Adrenal gland (tissue), 9 donors: ENCODE measurements at regions not wholly inside any gene's neighbourhood (a gene's known extent, or its start where the extent isn't known, plus 50 kb on each side); places are given as distances from the start of the nearest gene placed in this dataset.
"Not testable (repeated sequence)": the region's sequence is repeated elsewhere in the genome, so short reads cannot be mapped to it uniquely, and the experiment has no call there.

Experiments
- DNase-seq, 7 donors: peaks; one replicate each; pipeline ENCODE4 v3.0.0-alpha.2; 2019 to 2020
- H3K27ac ChIP-seq, 5 donors: fragments of 200-600 bp; sonication (generic) in 4 of 5; 1 replicate in 3 of 5; 2 replicates in 2 of 5; pipeline versions ENCODE4 v1.5.1 to v1.8.0; 2016 to 2020; ENCODE audit warnings: mild to moderate bottlenecking in 1 of 5
- H3K27me3 ChIP-seq: fragments of 200-600 bp; 2 replicates; pipeline ENCODE4 v1.8.0; 2021
- H3K36me3 ChIP-seq, 2 donors: fragments of 200-600 bp; replicated peaks in 1 of 2; 1 replicate in 1 of 2; 2 replicates in 1 of 2; pipeline versions ENCODE4 v1.5.1 to v1.8.0; 2018 to 2022
- H3K4me1 ChIP-seq, 2 donors: fragments of 200-600 bp; replicated peaks in 1 of 2; 1 replicate in 1 of 2; 2 replicates in 1 of 2; pipeline versions ENCODE4 v1.5.1 to v1.8.0; 2018 to 2021
- H3K4me3 ChIP-seq, 4 donors: fragments of 200-600 bp; sonication (generic) in 3 of 4; one replicate each; pipeline ENCODE4 v1.5.1; 2016 to 2018
- H3K9me3 ChIP-seq, 3 donors: fragments of 200-600 bp; sonication (generic) in 1 of 3; replicated peaks in 1 of 3; 1 replicate in 2 of 3; 2 replicates in 1 of 3; pipeline versions ENCODE4 v1.5.1 to v1.8.0; 2016 to 2021
- POLR2A ChIP-seq, 2 donors: fragments of 450-650 bp; IDR thresholded peaks; one replicate each; pipeline ENCODE4 v1.6.1; 2017; ENCODE audit warnings: antibody characterized with exemption in 2 of 2, mild to moderate bottlenecking in 2 of 2, moderate library complexity in 1 of 2
- WGBS, 4 donors: extraction: QIAGEN DNeasy Blood & Tissue Kit in 2 of 4; methylation state at CpG; one replicate each; pipeline versions ENCODE4 v1.1.5 to v1.1.7; 2013 to 2017; 5-methylcytosine and 5-hydroxymethylcytosine counted together
- intact Hi-C, 2 donors: fragments of 100-400 bp; cut with DNase I; formaldehyde crosslinking; loops; one replicate each; pipeline versions ENCODE4 v1.14.1 to v1.15.0; 2022 to 2023
- TF ChIP-seq, protein P1 (sequence below), 6 experiments: fragments of 450-650 bp in 4 of 6; fragments of 200-600 bp in 2 of 6; sonication (generic) in 1 of 6; IDR thresholded peaks; 1 replicate in 5 of 6; 2 replicates in 1 of 6; pipeline versions ENCODE4 v1.5.1 to v1.8.0; 2016 to 2021; ENCODE audit warnings: antibody characterized with exemption in 6 of 6, mild to moderate bottlenecking in 2 of 6, moderate library complexity in 1 of 6
- donor health status: healthy with polysubstance abuse.
- donor health status: Bipolar disorder and iron deficiency.
- donor health status: DM: yes; HTN: yes; CAD: no.
- donor health status: DM: no; HTN: no; CAD: no.
- donor health status: DM: no; HTN: no; CAD: no.

DNA sequence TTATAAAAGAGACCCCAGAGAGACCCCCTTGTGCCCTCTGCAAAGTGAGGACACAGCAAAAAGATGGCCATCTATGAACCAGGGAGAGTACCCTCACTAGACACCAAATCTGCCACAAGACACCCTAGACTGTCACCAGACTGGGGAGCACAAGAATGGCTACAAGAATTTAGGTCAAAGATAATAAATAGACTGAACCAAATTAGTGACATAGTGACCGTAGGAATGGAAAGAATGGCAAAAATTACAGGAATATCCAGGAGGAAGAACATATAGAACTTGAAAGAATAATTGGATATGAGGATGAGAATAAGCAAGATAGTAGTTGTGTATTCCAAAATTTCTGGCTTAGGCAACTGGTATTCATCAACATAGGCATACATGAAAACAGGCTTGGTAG, 235.0 kb downstream of the NNT start:
- H3K9me3 ChIP-seq = no peaks in the 10 kb centered on the region

DNA sequence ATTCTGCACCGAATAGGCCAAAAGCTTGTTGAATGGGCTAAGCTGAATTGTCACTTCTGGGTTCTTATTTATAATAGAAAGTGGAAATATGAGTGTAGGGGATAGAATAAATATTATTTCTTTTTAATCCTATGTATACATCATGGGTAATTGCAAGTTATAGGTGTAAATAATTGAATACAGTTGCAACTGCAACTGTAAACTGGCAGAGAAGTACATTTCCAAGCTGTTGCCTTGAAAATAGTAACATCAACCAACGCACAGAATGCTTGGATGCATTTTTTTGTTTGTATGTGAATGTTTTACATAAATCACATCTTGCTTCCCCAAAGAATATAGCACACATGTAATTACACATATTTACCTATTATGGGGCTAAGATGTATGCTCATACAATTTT, 234.1 kb downstream of the NNT start:
- intact Hi-C loops = no loop called here
- Histone ChIP-seq H3K4me3 (no peak overlapping the region), H3K4me1 (no peaks in the 10 kb centered on the region), H3K27ac (no peak overlapping the region), H3K9me3 (no peaks in the 10 kb centered on the region), H3K36me3 (no peaks in the 10 kb centered on the region), H3K27me3 (no peaks in the 10 kb centered on the region)
- 66 to 83% (median 73%) methylated on average over 2 of the region's 2 CpGs for WGBS, 4 donors
- TF ChIP-seq POLR2A (IDR thresholded peaks at IDR 0.05) = no peak
- TF ChIP-seq, protein P1, sequence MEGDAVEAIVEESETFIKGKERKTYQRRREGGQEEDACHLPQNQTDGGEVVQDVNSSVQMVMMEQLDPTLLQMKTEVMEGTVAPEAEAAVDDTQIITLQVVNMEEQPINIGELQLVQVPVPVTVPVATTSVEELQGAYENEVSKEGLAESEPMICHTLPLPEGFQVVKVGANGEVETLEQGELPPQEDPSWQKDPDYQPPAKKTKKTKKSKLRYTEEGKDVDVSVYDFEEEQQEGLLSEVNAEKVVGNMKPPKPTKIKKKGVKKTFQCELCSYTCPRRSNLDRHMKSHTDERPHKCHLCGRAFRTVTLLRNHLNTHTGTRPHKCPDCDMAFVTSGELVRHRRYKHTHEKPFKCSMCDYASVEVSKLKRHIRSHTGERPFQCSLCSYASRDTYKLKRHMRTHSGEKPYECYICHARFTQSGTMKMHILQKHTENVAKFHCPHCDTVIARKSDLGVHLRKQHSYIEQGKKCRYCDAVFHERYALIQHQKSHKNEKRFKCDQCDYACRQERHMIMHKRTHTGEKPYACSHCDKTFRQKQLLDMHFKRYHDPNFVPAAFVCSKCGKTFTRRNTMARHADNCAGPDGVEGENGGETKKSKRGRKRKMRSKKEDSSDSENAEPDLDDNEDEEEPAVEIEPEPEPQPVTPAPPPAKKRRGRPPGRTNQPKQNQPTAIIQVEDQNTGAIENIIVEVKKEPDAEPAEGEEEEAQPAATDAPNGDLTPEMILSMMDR (IDR thresholded peaks at IDR 0.05) = no peak
- no peak for DNase-seq

More for the DNA sequence above, 235.0 kb downstream of the NNT start:
- Histone ChIP-seq H3K36me3 (no peaks in the 10 kb centered on the region), H3K27me3 (no peaks in the 10 kb centered on the region), H3K27ac (no peak overlapping the region), H3K4me3 (no peak overlapping the region), H3K4me1 (no peaks in the 10 kb centered on the region)
- intact Hi-C loops = no loop called here
- TF ChIP-seq, protein P1 (IDR thresholded peaks at IDR 0.05) = no peak
- no peak for TF ChIP-seq POLR2A (IDR thresholded peaks at IDR 0.05)
- DNase-seq = no peak
- WGBS, 4 donors = 58 to 83% (median 78%) methylated on average over 1 of the region's 1 CpG

DNA sequence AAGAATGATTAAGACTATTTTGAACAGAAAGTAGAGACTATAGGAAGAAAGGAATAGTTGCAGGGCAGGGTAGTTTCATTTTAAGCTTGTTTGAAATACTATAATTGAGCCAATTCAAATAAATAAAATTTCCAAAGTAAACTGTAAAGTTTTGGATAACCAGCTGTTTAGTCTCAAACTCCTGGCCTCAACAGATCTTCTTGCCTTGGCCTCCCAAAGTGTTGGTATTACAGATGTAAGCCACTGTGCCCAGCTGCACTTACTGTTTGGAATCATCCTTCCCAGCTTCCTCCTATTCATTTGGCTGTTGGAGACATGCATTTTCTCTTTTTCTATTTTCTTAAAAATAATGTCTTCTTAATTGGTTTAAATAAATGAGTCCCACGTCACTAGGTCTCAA, 231.0 kb downstream of the NNT start:
- WGBS, 4 donors = 63 to 78% (median 75%) methylated on average over 1 of the region's 1 CpG
- H3K27me3 ChIP-seq = no peaks in the 10 kb centered on the region
- intact Hi-C loops = no loop called here
- no peak overlapping the region for H3K4me3 ChIP-seq
- H3K27ac ChIP-seq = no peak overlapping the region
- H3K36me3 ChIP-seq = no peaks in the 10 kb centered on the region
- DNase-seq = no peak
- no peaks in the 10 kb centered on the region for H3K9me3 ChIP-seq
- no peak for TF ChIP-seq POLR2A (IDR thresholded peaks at IDR 0.05)
- TF ChIP-seq, protein P1 (IDR thresholded peaks at IDR 0.05) = no peak
- H3K4me1 ChIP-seq = no peaks in the 10 kb centered on the region

DNA sequence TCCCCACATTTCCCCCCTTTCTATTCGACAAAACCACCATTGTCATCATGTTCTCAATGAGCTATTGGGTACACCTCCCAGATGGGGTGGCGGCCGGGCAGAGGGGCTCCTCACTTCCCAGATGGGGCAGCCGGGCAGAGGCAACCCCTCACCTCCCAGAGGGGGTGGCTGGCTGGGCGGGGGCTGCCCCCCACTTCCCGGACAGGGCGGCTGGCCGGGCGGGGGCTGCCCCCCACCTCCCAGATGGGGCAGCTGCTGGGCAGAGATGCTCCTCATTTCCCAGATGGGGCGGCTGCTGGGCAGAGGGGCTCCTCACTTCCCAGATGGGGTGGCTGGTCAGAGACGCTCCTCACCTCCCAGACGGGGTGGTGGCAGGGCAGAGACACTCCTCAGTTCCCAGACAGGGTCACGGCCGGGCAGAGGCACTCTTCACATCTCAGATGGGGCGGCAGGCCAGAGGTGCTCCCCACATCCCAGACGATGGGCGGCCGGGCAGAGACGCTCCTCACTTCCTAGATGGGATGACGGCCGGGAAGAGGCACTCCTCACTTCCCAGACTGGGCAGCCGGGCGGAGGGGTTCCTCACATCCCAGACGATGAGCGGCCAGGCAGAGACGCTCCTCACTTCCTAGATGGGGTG, 221.5 kb downstream of the NNT start:
- H3K36me3 ChIP-seq, H3K4me3 ChIP-seq, H3K9me3 ChIP-seq, H3K4me1 ChIP-seq, intact Hi-C loops, DNase-seq, H3K27ac ChIP-seq, H3K27me3 ChIP-seq: not testable (repeated sequence)
- WGBS, 4 donors = 87 to 91% (median 89%) methylated on average over 12 to 26 of the region's 26 CpGs

DNA sequence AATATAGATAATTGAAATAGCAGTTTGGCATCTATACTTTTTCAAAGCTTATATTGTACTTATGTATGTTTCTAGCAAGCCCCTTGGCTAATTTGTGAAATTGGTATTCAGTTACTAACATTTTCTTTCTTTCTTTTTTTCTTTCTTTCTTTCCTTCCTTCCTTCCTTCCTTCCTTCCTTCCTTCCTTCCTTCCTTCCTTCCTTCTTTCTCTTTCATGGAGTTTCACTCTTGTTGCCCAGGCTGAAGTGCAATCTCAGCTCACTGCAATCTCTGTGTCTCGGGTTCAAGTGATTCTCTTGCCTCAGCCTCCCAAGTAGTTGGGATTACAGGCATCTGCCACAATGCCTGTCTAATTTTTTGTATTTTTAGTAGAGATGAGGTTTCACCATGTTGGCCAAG, 215.4 kb downstream of the NNT start:
- DNase-seq, H3K36me3 ChIP-seq, intact Hi-C loops, H3K27me3 ChIP-seq, H3K9me3 ChIP-seq, H3K27ac ChIP-seq, H3K4me1 ChIP-seq, H3K4me3 ChIP-seq: not testable (repeated sequence)
- 70 to 83% (median 76%) methylated on average over 1 of the region's 1 CpG for WGBS, 4 donors
